ENCODE measurements at regions not wholly inside any gene's neighbourhood (a gene's known extent, or its start where the extent isn't known, plus 50 kb on each side); places are given as distances from the start of the nearest gene placed in this dataset.
"Not testable (repeated sequence)": the region's sequence is repeated elsewhere in the genome, so short reads cannot be mapped to it uniquely, and the experiment has no call there.

GRCh38 chr1:120664376-120665249, 59.1 kb upstream of the NBPF26 start:
- not testable (repeated sequence) for DNase-seq (ENCODE audit: low spot score)

- DNase-seq (ENCODE audit: low spot score), result not testable (repeated sequence)
Measured at GRCh38 chr1:120665250-120665577, 58.5 kb upstream of the NBPF26 start.

GRCh38 chr1:120668187-120668586, 55.6 kb upstream of the NBPF26 start:
- not testable (repeated sequence) for DNase-seq (ENCODE audit: low spot score)
